Caco-2 (cell line): ENCODE measurements at regions not wholly inside any gene's neighbourhood (a gene's known extent, or its start where the extent isn't known, plus 50 kb on each side); places are given as distances from the start of the nearest gene placed in this dataset.
"Not testable (repeated sequence)": the region's sequence is repeated elsewhere in the genome, so short reads cannot be mapped to it uniquely, and the experiment has no call there.

ENCODE experiments used
- BruUV-seq: library from RNA; stranded (reverse); fragments of 400-500 nt; replicated peaks from 2 replicates; lab custom pipeline; 2021; lab: Mats Ljungman, UMichigan
- CTCF ChIA-PET: fragments of 300-600 bp; sonication (Branson Sonifier 250); formaldehyde crosslinking; loops from one replicate; lab custom pipeline; 2022; ENCODE audit warnings: antibody characterized with exemption; lab: Charles Lee
- POLR2A ChIA-PET: fragments of 300-600 bp; sonication (Branson Sonifier 250); formaldehyde crosslinking; loops from one replicate; lab custom pipeline; 2022; ENCODE audit warnings: antibody characterized with exemption; lab: Charles Lee
- DNase-seq, 2 experiments: peaks; one replicate each; pipeline versions ENCODE4 v3.0.0 to v3.0.0-alpha.2; 2020 to 2022
- H3K27me3 ChIP-seq: replicated peaks from 2 replicates; pipeline ENCODE4 v1.6.0; 2011; ENCODE audit warnings: low read length; ENCODE audit not compliant: control insufficient read depth, insufficient read depth
- H3K36me3 ChIP-seq: 2 replicates; pipeline ENCODE4 v1.5.1; 2011; ENCODE audit warnings: low read length; ENCODE audit not compliant: control insufficient read depth, insufficient read depth
- H3K4me1 ChIP-seq: fragments of 250-450 bp; sonication (Bioruptor Pico); 2 replicates; pipeline ENCODE4 v1.5.1; 2020; ENCODE audit warnings: mild to moderate bottlenecking
- H3K4me3 ChIP-seq: 2 replicates; pipeline ENCODE4 v1.5.1; 2011; ENCODE audit warnings: low read depth, mild to moderate bottlenecking, control low read depth, low read length
- H3K9me3 ChIP-seq: fragments of 250-450 bp; sonication (Bioruptor Pico); 2 replicates; pipeline ENCODE4 v1.5.1; 2020; ENCODE audit warnings: mild to moderate bottlenecking, moderate library complexity
- H3K27ac Mint-ChIP-seq: one replicate; pipeline ENCODE4 v1.8.0; 2022; ENCODE audit warnings: mixed read lengths; ENCODE audit not compliant: unreplicated experiment
- H3K27me3 Mint-ChIP-seq: one replicate; pipeline ENCODE4 v1.8.0; 2022; ENCODE audit warnings: mixed read lengths; ENCODE audit not compliant: insufficient read depth, unreplicated experiment
- H3K36me3 Mint-ChIP-seq: one replicate; pipeline ENCODE4 v1.8.0; 2022; ENCODE audit warnings: mild to moderate bottlenecking, mixed read lengths; ENCODE audit not compliant: insufficient read depth, unreplicated experiment
- H3K4me1 Mint-ChIP-seq: one replicate; pipeline ENCODE4 v1.8.0; 2022; ENCODE audit warnings: low read depth, mixed read lengths; ENCODE audit not compliant: unreplicated experiment
- H3K4me3 Mint-ChIP-seq: one replicate; pipeline ENCODE4 v1.8.0; 2022; ENCODE audit warnings: mild to moderate bottlenecking, moderate library complexity, mixed read lengths; ENCODE audit not compliant: unreplicated experiment
- H3K9me3 Mint-ChIP-seq: one replicate; pipeline ENCODE4 v1.8.0; 2022; ENCODE audit warnings: mixed read lengths; ENCODE audit not compliant: unreplicated experiment
- intact Hi-C: fragments of 100-400 bp; cut with micrococcal nuclease; formaldehyde crosslinking; loops from one replicate; pipeline ENCODE4 v1.10.0; 2022; ENCODE audit not compliant: unreplicated experiment
- TF ChIP-seq, protein P1 (sequence below), 2 experiments: fragments of 200-600 bp in 1 of 2; IDR thresholded peaks; 1 replicate in 1 of 2; 2 replicates in 1 of 2; pipeline versions ENCODE4 v1.5.1 to v1.8.0; 2011 to 2022; ENCODE audit warnings: antibody characterized with exemption in 1 of 2, control low read depth in 1 of 2, inconsistent platforms in 1 of 2, low read depth in 1 of 2, low read length in 1 of 2, mild to moderate bottlenecking in 1 of 2, moderate library complexity in 1 of 2; ENCODE audit not compliant: insufficient read depth in 1 of 2, severe bottlenecking in 1 of 2, unreplicated experiment in 1 of 2

DNA sequence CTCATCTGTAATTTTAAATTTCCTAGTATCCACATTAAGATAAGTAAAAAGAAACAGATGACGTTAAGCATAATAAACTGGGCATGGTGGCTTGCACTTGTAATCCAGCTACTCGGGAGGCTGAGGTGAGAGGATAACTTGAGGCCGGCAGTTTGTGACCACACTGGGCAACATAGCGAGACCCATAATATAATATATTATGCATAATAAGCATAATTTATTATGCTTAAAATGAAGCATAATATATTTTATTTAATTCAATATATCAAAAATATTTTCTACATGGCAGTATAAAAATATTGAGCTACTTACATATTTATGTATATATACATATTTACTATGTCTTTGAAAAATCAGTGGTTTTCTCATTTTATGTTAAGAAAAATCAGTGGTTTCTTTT is 128.3 kb downstream of the GOSR1 start:
- Histone ChIP-seq H3K4me1 (no peaks in the 10 kb centered on the region), H3K36me3 (no peaks in the 10 kb centered on the region), H3K4me3 (no peak overlapping the region), H3K9me3 (no peaks in the 10 kb centered on the region), H3K27me3 (no peaks in the 10 kb centered on the region)
- DNase-seq: no peak
- BruUV-seq: no TSS peak
- ChIA-PET POLR2A (no interaction called here), CTCF (no interaction called here)
- no peak overlapping the region for H3K27ac Mint-ChIP-seq
- TF ChIP-seq, protein P1, sequence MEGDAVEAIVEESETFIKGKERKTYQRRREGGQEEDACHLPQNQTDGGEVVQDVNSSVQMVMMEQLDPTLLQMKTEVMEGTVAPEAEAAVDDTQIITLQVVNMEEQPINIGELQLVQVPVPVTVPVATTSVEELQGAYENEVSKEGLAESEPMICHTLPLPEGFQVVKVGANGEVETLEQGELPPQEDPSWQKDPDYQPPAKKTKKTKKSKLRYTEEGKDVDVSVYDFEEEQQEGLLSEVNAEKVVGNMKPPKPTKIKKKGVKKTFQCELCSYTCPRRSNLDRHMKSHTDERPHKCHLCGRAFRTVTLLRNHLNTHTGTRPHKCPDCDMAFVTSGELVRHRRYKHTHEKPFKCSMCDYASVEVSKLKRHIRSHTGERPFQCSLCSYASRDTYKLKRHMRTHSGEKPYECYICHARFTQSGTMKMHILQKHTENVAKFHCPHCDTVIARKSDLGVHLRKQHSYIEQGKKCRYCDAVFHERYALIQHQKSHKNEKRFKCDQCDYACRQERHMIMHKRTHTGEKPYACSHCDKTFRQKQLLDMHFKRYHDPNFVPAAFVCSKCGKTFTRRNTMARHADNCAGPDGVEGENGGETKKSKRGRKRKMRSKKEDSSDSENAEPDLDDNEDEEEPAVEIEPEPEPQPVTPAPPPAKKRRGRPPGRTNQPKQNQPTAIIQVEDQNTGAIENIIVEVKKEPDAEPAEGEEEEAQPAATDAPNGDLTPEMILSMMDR (IDR thresholded peaks at IDR 0.05; ENCODE audit: insufficient read depth in 1 of 2, low read depth in 1 of 2, low read length in 1 of 2, severe bottlenecking in 1 of 2, unreplicated experiment in 1 of 2): no peak
- no peaks in the 10 kb centered on the region for H3K9me3 Mint-ChIP-seq
- no peak overlapping the region for H3K4me3 Mint-ChIP-seq
- peaks cover 7% of the 10 kb centered on the region for H3K36me3 Mint-ChIP-seq
- H3K4me1 Mint-ChIP-seq: no peaks in the 10 kb centered on the region
- intact Hi-C loops: no loop called here
- H3K27me3 Mint-ChIP-seq: no peaks in the 10 kb centered on the region

DNA sequence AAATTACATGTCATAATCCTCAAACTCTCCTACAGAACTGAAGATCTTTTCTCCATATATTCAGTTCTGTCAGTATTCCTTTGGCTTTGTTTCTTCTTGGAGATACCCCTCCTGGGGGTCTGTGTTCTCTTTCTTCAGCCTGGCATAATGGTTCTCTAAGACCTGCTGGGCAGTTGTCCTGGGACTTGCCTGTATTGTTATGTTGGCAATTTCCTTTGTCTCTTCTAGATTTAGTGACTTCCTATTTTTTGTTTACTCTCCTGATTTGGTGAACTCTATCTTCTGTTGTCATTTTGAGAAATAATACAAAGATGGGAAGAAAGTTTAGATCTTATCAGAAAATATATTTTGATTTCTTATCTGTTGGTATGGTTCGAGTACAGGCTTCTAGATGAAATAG is 127.8 kb downstream of the GOSR1 start:
- no peaks in the 10 kb centered on the region for H3K27me3 ChIP-seq
- H3K4me3 ChIP-seq: no peak overlapping the region
- Mint-ChIP-seq H3K4me3 (no peak overlapping the region), H3K27me3 (no peaks in the 10 kb centered on the region), H3K27ac (no peak overlapping the region), H3K36me3 (peaks cover 12% of the 10 kb centered on the region), H3K4me1 (no peaks in the 10 kb centered on the region), H3K9me3 (no peaks in the 10 kb centered on the region)
- intact Hi-C loops: no loop called here
- BruUV-seq: no TSS peak
- POLR2A ChIA-PET: no interaction called here
- DNase-seq: no peak
- CTCF ChIA-PET: no interaction called here
- no peaks in the 10 kb centered on the region for H3K36me3 ChIP-seq
- no peaks in the 10 kb centered on the region for H3K4me1 ChIP-seq
- no peaks in the 10 kb centered on the region for H3K9me3 ChIP-seq
- TF ChIP-seq, protein P1 (IDR thresholded peaks at IDR 0.05; ENCODE audit: insufficient read depth in 1 of 2, low read depth in 1 of 2, low read length in 1 of 2, severe bottlenecking in 1 of 2, unreplicated experiment in 1 of 2): no peak

DNA sequence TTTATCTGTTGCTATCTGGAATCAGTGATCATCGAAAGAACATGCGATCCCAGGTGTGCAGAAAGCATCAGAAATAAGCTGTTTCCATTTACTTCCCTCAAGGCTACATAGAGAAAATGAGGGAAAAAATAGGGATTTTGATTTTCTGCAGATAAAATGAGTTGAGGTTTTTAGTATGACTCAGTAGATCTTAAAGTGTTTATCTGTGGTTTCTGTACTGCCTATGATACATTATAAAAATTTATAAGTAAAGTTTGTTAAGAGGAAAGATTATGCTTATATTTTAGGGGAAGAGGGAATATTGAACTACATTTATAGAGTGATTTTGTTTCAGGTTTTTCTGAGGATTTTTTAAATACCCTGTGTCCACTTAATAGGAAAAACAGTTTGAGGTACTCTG is 125.2 kb downstream of the GOSR1 start:
- BruUV-seq, H3K4me3 ChIP-seq, CTCF ChIA-PET, H3K9me3 ChIP-seq, H3K27me3 ChIP-seq, H3K27me3 Mint-ChIP-seq, POLR2A ChIA-PET, H3K27ac Mint-ChIP-seq, H3K4me1 ChIP-seq, DNase-seq, H3K36me3 ChIP-seq, H3K9me3 Mint-ChIP-seq: not testable (repeated sequence)
- peak overlapping the region; percentile 95 for H3K4me3 Mint-ChIP-seq
- peaks cover 11% of the 10 kb centered on the region for H3K4me1 Mint-ChIP-seq
- intact Hi-C loops: loop anchor here (5.0 kb wide), 1 partner anchor 95 kb away; no protein-coding TSS in a partner anchor
- peaks cover 17% of the 10 kb centered on the region for H3K36me3 Mint-ChIP-seq

DNA sequence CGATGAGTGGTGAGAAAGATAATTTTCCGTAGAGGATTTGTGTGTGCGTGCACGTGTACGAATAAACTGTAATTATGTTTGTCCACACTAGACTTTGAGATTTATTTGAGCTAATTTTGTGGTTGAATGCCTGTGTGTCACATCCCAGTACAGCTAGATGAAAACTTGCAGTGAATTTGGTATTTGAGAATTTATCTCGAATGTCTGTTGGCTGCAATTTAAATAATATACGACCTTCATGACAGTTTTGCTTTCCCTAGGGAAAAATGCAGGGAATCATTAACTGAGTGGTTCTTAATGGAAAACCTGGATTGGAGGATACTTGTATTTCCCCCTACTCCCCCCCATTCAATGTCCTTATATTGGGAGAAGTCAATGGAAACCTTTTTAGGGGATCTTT is 124.8 kb downstream of the GOSR1 start:
- H3K9me3 ChIP-seq, H3K4me1 ChIP-seq, POLR2A ChIA-PET, H3K36me3 ChIP-seq, H3K9me3 Mint-ChIP-seq, CTCF ChIA-PET, DNase-seq, H3K27me3 Mint-ChIP-seq, H3K27ac Mint-ChIP-seq, H3K27me3 ChIP-seq: not testable (repeated sequence)
- H3K4me3 Mint-ChIP-seq: peak overlapping the region; percentile 95
- H3K4me1 Mint-ChIP-seq: peaks cover 11% of the 10 kb centered on the region
- intact Hi-C loops: loop anchor here (2.0 to 5.0 kb wide), 2 partner anchors 95 to 107 kb away; no protein-coding TSS in a partner anchor
- peaks cover 17% of the 10 kb centered on the region for H3K36me3 Mint-ChIP-seq
- peak overlapping the region; percentile 29 for H3K4me3 ChIP-seq
- BruUV-seq: TSS peak; percentile 36
